Endothelial cell of umbilical vein (primary cell): ENCODE measurements at regions not wholly inside any gene's neighbourhood (a gene's known extent, or its start where the extent isn't known, plus 50 kb on each side); places are given as distances from the start of the nearest gene placed in this dataset.

Source experiments
- CTCF ChIP-seq, 2 donors: IDR thresholded peaks; 1 replicate in 1 of 2; 2 replicates in 1 of 2; pipeline ENCODE4 v1.5.1; 2011; ENCODE audit warnings: low read length in 2 of 2, mild to moderate bottlenecking in 2 of 2, moderate library complexity in 2 of 2, control low read depth in 1 of 2, inconsistent platforms in 1 of 2, low read depth in 1 of 2; ENCODE audit not compliant: insufficient read depth in 1 of 2; ENCODE audit errors: extremely low read depth in 1 of 2
- EZH2 ChIP-seq: IDR thresholded peaks from 2 replicates; pipeline ENCODE4 v1.6.1; 2012; ENCODE audit warnings: borderline replicate concordance, low read depth, mild to moderate bottlenecking, moderate library complexity, low read length, inconsistent platforms; ENCODE audit not compliant: severe bottlenecking
- MAX ChIP-seq: IDR thresholded peaks from 2 replicates; pipeline ENCODE4 v1.6.1; 2011; ENCODE audit not compliant: insufficient read depth, insufficient read length
- MYC ChIP-seq: IDR thresholded peaks from one replicate; pipeline ENCODE4 v1.6.1; 2011; ENCODE audit warnings: mild to moderate bottlenecking, low read depth, low read length
- POLR2A ChIP-seq: IDR thresholded peaks from 2 replicates; pipeline ENCODE4 v1.6.1; 2012; ENCODE audit warnings: low read depth, mild to moderate bottlenecking, control low read depth, low read length

GRCh38 chr7:124643311-124643811, 122.2 kb downstream of the GPR37 start:
- TF ChIP-seq CTCF (IDR thresholded peaks at IDR 0.05; ENCODE audit: extremely low read depth in 1 of 2, insufficient read depth in 1 of 2, low read depth in 1 of 2, low read length in 2 of 2) (no peak), POLR2A (no peak), EZH2 (no peak), MYC (no peak), MAX (no peak)
